Putamen (tissue), 1 donor: ENCODE measurements at regions not wholly inside any gene's neighbourhood (a gene's known extent, or its start where the extent isn't known, plus 50 kb on each side); places are given as distances from the start of the nearest gene placed in this dataset.

Experiments
- DNase-seq: peaks from one replicate; pipeline ENCODE4 v3.0.0-alpha.2; 2016; ENCODE audit warnings: low spot score

- DNase-seq, result no peak
Measured at GRCh38 chr4:35836596-35836995, 407.7 kb downstream of the ARAP2 start.

- no peak for DNase-seq
Measured at GRCh38 chr4:35867057-35867456, 377.3 kb downstream of the ARAP2 start.

- DNase-seq, result no peak
Measured at GRCh38 chr4:35872273-35872672, 372.0 kb downstream of the ARAP2 start.

- DNase-seq, result no peak
Measured at GRCh38 chr4:35879479-35879878, 364.8 kb downstream of the ARAP2 start.

GRCh38 chr4:35883108-35883507 is 361.2 kb downstream of the ARAP2 start:
- DNase-seq, result no peak

GRCh38 chr4:35884714-35885480 is 359.4 kb downstream of the ARAP2 start:
- DNase-seq, result no peak

GRCh38 chr4:35897808-35898207 is 346.5 kb downstream of the ARAP2 start:
- DNase-seq, result no peak

GRCh38 chr4:35900286-35901243 is 343.7 kb downstream of the ARAP2 start:
- no peak for DNase-seq

GRCh38 chr4:35912174-35912573 is 332.1 kb downstream of the ARAP2 start:
- no peak for DNase-seq

GRCh38 chr4:35918491-35918977 is 325.8 kb downstream of the ARAP2 start:
- no peak for DNase-seq

GRCh38 chr4:35925806-35926205 is 318.5 kb downstream of the ARAP2 start:
- DNase-seq, result no peak

- DNase-seq, result no peak
Measured at GRCh38 chr4:35926788-35927187, 317.5 kb downstream of the ARAP2 start.

- no peak for DNase-seq
Measured at GRCh38 chr4:35933901-35934300, 310.4 kb downstream of the ARAP2 start.

GRCh38 chr4:35934320-35934981 is 309.9 kb downstream of the ARAP2 start:
- DNase-seq, result peak; percentile 61

GRCh38 chr4:35938936-35939335 is 305.4 kb downstream of the ARAP2 start:
- DNase-seq, result no peak

GRCh38 chr4:35939751-35940150 is 304.6 kb downstream of the ARAP2 start:
- no peak for DNase-seq

GRCh38 chr4:35942092-35942491 is 302.2 kb downstream of the ARAP2 start:
- DNase-seq, result no peak

GRCh38 chr4:35943606-35944005 is 300.7 kb downstream of the ARAP2 start:
- DNase-seq, result no peak

GRCh38 chr4:35948171-35948570 is 296.1 kb downstream of the ARAP2 start:
- no peak for DNase-seq

- DNase-seq, result no peak
Measured at GRCh38 chr4:35950442-35950841, 293.9 kb downstream of the ARAP2 start.

- no peak for DNase-seq
Measured at GRCh38 chr4:35952751-35953150, 291.6 kb downstream of the ARAP2 start.

GRCh38 chr4:35963383-35963782 is 280.9 kb downstream of the ARAP2 start:
- DNase-seq, result no peak
